Testis (tissue), 2 donors: ENCODE measurements at regions not wholly inside any gene's neighbourhood (a gene's known extent, or its start where the extent isn't known, plus 50 kb on each side); places are given as distances from the start of the nearest gene placed in this dataset.

Experiments used
- CTCF ChIP-seq, 3 experiments: fragments of 450-650 bp in 2 of 3; fragments of 200-600 bp in 1 of 3; sonication (generic) in 1 of 3; IDR thresholded peaks; one replicate each; pipeline ENCODE4 v1.5.1; 2016 to 2019; ENCODE audit warnings: antibody characterized with exemption in 3 of 3, mild to moderate bottlenecking in 2 of 3, moderate library complexity in 1 of 3
- POLR2A ChIP-seq: fragments of 450-650 bp; IDR thresholded peaks from one replicate; pipeline ENCODE4 v1.6.1; 2017; ENCODE audit warnings: antibody characterized with exemption, mild to moderate bottlenecking, moderate library complexity

- no peak for TF ChIP-seq CTCF (IDR thresholded peaks at IDR 0.05)
- no peak for TF ChIP-seq POLR2A
These were observed 285.3 kb upstream of the FAM174A start for GRCh38 chr5:100249884-100250269.
